Neural progenitor cell (in vitro differentiated cells): ENCODE measurements at regions not wholly inside any gene's neighbourhood (a gene's known extent, or its start where the extent isn't known, plus 50 kb on each side); places are given as distances from the start of the nearest gene placed in this dataset.

ENCODE experiments used
- CTCF ChIP-seq: fragments of 200-600 bp; sonication (generic); IDR thresholded peaks from 2 replicates; pipeline ENCODE4 v1.5.1; 2017; ENCODE audit warnings: antibody characterized with exemption, mild to moderate bottlenecking
- EZH2phosphoT487 ChIP-seq: fragments of 200-600 bp; sonication (generic); IDR thresholded peaks from 2 replicates; pipeline ENCODE4 v1.6.1; 2017; ENCODE audit warnings: antibody characterized with exemption

DNA sequence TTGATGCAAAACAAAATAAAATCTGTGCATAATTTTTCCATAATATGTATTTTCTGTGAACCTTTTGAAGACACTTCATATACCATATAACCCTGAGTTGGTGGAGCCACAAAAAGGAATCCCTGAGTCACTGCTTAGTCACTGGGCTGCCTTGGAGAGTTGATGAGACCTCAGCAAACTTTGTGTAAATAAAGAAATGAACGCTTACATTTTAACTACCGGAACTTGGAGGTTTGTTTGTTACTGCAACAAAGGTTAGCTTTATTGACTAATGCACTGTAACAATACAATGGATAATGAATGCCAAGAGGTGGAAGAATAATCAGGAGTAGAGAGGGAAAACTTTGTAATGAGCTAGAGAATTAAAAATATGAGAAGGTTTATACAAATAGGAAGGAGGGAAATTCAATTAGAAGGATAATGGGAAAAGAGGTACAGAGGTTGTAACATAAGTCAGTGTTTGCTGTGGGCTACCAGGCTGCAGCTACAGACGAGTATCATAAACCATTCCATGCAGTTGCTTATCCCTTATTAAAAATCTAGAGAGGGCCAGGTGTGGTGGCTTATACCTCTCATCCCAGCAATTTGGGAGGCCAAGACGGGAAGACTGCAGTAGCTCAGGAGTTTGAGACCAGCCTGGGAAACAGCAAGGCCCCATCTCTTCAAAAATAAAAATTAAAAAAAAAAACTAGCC is 1042.1 kb downstream of the TYW1 start:
- no peak for TF ChIP-seq CTCF
- no peak for TF ChIP-seq EZH2phosphoT487
